Cerebellar cortex (tissue), 1 donor: ENCODE measurements at regions not wholly inside any gene's neighbourhood (a gene's known extent, or its start where the extent isn't known, plus 50 kb on each side); places are given as distances from the start of the nearest gene placed in this dataset.

Experiments
- DNase-seq: peaks from one replicate; pipeline ENCODE4 v3.0.0-alpha.2; 2015; ENCODE audit warnings: low spot score

DNA sequence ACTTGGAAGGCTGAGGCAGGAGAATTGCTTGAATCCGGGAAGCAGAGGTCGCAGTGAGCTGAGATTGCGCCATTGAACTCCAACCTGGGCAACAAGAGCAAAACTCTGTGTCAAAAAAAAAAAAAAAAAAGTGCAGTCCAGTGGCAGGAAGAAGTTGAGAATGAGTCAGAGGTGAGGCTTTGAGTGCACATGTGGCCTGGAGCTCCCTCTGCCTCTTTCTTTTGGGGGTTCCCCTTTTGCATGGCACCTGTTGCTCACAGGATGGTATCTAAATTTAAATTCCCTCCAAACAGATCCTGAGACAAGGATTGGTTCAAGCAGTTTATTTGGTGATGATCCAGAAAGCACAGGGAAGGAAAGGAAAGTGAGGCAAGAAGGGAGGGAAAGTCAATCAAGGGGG lies 151.4 kb upstream of the STX18 start:
- DNase-seq: no peak

DNA sequence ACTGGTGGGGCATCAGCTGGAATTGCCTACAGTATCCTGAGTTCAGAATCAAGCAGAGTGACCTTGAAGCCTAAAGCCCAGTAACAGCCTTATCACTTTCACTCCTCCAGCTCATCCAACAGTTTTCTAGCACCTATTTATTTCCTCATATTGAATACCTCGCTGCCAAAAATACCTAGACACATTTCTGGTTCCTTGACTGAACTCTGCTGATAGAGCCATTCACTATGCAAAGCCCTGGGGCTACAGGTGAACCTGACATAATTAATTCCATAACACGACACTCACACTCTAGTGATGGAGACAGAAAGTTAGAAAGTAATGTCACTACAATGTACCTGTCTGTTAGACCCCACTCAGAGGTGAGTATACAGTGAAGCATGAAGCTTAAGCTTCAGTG lies 149.0 kb upstream of the STX18 start:
- DNase-seq: no peak

DNA sequence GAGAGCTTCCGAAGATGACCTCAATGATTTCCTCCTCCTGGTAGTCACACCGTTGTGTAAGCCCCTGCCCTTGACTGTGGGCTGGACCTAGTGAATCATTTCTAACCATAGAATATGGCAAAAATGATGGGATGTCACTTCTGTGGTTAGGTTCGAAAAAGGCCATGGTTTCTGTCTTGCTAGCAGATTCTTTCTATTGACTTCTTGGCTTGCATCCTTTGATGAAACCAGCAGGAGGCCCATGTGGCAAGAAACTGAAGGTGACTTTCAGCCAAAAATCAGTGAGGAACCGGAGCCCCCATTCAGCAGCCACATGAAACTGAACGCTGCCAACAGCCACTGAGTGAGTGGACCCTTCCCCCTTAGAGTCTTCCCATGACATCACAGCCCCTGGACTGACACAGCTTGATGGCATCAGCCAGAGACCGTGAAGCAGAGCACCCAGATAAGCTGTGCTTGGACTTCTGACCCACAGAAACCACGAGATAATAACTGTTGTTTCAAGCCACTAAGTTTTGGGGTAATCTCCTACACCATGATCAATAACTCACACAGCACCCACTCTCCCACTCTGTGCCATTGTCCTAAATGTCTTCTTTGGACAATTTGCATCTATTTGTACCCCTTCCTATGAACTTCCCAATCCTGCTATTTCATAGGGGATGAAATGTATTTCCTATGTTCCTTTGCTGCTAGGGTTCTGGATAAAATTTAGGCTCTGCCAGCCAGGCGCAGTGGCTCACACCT lies 148.0 kb upstream of the STX18 start:
- DNase-seq: no peak

DNA sequence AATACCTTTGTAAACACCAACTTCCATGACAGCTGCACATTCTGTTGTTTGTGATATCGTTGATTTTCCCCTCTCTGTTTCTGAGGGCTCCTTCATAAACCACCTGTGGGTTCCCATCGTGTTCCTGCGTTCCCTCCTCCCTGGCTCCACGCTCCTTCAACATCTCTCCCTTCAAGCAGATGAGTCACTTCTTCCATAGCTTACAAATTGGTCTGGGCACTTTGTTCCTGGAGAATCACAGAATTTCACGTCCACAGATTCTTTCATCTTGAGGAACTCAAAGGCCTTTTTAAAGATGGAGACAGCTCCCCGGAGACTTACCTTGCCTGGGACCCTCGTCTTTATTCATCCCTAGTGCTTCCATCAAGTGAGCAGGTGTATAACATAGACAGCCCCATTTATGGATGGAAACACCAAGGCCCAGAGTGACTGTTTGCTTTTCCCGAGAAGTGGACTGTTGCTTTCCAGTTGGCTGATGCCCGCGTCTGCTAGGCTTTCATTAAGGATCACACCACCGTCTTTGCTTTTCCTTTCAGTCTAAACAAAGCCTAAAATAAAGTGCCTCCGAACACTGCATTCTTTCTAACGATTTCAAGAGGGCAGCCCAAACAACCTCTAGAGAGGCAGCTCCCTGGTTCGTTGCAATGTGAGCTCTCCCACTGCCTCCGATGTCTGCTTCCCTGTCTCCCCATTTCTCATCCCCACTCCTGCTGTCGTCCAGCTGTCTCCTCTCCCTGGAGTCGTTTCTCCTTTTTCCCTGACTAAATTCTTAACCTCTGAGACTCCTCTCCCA lies 146.3 kb upstream of the STX18 start:
- DNase-seq: no peak

DNA sequence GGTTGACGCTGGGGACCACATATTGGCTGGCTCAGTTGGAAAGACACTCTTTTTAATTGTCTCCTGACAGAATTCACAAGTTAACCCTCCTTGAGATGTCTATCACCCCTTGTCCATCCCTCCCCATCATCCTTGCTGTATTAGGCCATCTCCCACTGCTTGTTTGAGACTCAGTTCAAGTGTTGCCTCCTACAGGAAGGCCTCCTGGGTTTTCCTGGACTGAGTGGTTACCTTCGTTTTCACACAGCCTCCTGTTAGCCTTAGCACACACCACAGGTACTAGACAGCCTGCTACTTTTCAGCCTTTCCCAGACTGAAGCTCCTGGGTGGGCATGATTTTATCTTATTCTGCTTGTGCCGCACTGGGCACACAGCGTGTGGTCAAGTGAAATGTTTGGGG lies 145.3 kb upstream of the STX18 start:
- DNase-seq: no peak

DNA sequence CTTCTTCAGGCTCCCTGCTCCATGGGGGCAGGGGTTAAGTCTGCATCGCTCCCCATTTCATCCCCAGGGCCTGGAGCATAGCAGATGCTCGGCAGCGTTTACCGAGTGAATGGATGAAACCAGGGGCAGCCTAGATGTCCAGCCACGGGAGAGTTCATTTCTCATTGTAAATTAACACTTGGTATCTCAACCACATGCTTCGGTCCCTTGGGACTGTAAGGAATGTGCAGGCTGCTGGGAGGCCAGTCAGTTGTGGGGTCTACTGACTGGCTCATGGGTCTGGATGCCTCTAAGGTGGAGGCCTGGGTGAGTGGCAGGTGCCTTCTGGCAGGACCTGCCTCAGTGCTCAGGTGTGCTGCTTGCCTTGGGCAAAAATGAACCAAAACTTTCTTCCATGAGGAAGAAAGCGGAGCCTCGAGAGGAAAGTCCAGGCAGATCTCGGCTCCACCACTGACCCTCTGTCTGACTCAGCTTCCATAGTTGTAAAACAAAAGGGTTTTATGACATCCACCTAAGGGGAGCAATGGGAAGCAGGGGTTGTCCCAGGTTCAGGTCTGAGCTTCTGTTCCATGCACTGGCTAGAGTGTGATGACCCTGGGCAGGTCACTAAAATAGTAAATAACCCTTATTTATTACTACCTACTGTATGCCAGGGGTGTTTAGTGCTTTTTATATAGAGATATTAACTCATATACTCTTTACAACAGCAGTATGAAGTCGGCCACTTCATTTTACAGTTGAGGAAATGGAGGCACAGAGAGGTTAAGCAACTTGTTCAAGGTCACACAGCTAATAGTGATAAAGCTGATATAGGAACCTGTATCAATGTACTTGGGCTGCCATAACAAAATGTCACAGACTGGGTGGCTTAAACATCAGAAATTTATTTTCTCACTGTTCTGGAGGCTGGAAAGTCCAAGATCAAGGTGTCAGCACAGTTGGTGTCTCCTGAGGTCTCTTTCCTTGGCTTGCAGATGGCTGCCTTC lies 144.3 kb upstream of the STX18 start:
- DNase-seq: no peak

DNA sequence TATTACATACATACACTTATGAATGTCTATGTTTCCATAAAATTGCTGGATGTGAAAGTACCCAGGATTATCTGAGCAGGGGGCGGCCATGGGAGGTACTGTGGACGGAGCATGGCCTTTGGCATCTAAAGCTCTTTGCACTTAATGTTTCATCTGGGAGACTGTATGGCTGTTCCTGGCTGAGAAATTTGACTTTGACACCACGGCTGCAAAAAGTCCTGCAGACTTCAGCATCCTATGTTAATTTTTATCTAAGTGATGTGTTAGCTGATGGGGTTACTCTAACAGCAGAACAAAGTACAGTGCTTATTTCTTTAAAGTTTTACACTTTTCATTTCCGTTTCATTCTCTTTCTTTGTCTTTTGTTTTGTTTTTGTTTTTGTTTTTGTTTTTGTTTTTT lies 139.8 kb upstream of the STX18 start:
- no peak for DNase-seq

DNA sequence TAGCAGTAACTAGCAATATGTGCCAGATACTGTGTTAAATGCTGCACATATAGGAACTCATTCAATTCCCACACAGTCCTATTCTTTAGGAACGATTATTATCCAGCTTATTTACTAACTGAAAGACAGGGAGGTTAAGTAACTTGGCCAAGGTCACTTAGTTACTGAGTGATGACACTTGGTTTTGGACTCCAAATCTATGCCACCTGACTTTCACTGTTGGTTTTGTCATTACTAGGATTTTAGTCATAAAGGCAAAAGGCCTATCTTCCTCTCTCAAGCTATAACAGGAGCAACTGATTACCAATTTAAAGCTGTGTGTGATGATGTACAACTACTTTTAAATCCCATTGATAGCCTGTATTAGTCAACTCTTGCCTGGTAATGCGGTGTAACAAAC lies 138.9 kb upstream of the STX18 start:
- no peak for DNase-seq

DNA sequence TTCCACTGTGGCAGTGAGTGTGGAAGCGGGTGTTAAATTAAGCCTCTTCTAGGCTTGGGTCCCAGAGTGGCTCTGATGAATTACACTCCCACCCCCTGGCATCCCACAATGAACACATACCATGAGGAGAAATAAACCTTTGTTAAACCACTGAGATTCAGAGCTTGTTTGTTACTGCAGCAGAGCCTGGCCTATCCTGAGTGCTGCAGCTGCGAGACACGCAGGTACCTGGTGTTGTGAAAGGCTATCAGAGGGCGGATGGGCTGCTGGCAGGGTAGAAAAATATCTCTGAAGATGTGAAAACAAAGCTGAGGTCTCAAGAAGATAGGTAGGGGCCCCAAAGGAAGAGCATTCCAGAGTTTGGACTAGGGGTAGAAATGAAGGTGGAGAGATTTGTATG lies 138.4 kb upstream of the STX18 start:
- DNase-seq: no peak

DNA sequence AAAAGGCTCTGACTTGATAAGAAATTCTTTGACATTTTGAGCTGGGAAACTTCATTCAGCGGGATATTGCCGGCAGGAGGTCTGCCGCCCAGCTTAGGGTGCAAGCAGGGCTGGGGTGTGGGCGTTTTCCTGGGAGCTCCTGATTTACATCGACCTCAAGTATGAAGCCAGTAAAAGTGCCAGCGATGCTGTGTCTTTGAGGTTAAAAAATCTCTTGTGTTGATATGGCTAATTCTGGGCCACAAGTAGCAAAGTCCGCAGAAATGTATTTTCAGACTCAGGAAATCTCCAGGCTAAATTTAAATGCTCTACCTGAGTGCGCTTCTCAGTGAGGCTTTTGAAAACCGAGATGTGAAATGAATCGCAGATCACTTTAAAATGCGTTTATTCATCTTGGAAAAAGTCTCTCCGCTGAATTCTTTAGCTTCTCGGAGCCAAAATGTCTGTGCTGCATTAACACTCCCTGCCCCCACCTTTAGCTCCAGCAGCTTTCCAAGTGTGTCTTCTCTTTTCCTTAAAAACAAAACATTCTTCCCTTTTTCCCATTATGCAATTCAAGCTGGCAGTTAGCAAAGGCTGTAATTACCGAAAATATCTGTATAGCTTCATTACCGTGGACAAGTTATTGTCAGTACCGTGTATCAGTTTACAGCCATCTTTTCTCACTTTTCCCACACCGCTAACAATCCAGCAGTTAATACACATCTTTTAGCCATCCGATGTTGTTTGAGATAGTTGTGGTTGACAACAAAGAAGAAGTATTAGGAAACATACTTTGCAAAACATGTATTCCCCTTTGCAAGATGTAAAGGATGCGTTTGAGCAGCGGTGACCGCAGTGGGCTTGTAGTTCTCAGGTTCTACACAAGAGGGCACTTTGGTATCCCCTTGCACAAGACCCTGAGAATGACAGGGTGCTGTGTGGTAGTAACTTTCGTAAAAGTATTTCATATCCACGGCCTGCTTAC lies 136.0 kb upstream of the STX18 start:
- DNase-seq: peak; percentile 63

DNA sequence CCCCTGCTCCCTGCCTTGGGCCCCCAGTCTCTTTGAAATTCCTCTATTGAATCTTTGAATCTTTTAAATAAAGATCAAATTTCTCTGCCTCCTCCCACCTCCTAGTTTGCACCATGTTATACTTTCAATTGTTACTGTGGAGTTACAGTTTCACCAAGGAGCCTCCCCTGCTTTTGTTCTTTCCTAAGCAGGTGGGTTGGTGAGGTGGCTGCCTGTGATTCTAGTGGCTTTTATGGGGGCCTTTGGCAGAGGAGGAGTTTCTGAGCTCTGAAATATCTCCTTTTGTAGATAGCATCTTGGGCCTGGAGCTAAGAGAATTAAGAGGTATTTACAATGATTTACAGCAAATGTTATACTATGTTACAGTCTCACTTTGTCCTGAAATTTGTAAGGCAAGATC lies 133.8 kb upstream of the STX18 start:
- no peak for DNase-seq

DNA sequence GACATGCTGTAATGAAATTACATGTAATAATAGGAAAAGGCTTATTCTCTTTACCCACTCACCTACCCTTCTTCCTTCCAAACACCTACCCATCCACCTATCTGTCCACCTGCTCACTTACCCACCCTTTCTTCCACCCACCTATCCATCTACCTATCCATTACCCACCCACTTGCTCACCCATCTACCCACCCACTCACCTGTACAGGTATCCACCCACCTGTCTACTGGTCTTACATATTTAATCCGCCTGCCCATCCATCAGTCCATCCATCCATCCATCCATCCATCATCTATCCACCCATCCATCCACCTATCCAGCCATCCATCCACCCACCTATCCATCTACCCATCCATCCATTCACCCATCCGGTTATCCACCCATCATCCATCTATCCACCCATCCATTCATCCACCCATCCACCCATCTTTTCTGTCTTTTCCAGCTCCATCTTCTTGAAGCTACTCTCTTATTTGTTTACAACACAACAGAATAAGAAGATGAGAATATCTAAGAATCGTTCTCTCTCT lies 133.3 kb upstream of the STX18 start:
- DNase-seq: no peak

DNA sequence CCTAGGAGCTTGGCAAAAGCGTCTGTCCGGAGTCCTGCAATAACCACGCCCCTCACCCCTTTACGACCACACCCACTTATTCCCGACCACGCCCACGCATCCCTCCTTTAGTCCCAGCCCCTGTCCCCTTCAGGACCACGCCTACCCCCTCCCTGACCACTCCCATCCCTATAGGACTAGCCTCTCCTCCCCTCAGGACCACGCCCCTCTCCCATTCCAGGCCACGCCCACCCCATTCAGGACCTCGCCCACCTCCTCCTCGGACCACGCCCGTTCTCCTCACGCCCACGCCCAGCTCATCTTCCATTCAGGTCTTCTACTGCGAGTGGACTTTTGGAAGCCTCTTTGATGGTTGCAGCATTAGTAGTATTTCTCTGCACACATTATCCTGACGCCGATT lies 131.2 kb upstream of the STX18 start:
- DNase-seq: peak; percentile 90

DNA sequence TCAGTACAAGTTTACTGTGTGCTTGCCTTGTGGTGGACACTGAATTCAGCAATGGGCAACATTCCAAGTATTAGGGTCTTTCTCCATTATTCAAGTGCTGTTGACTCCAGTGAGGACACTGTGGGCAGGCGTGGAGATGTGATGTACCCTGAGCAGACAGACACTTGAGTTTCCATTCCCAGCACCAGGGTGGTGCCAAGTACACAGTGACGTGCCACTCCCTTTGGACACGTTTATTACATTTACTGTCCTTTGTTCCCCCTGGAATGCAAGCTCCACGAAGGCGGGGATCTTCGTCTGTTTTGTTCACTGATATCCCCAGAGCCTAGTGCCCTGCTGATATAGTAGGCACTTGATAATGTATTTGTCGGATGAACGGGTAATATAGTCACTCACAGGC lies 130.6 kb upstream of the STX18 start:
- DNase-seq: no peak

DNA sequence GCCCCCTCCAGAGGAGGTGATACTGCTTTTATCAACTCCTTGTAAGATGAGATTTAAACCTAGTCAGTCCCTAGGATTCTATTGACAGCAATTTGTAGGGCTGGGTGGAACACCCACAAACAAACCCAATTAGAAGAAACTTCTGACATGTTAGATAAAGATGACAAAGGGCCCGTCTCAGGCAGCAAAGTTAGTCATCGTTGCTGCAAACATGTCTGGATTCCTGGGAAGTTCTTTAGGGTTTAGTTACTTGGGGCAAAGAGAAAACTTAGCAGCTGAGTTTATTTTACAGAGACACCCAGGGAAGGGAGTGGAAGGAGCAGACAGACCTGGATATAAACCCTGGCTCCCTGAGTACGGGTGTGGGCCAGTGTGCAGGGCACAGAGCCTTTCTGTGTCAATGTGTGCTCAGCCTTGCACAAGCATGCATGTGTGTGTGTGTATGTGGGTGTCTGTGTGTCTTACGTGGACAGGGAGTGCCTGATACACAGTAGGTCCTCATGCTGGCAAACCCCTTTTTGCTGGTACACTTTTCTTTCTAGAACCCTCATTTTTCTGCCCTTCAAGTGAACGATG lies 130.0 kb upstream of the STX18 start:
- no peak for DNase-seq

DNA sequence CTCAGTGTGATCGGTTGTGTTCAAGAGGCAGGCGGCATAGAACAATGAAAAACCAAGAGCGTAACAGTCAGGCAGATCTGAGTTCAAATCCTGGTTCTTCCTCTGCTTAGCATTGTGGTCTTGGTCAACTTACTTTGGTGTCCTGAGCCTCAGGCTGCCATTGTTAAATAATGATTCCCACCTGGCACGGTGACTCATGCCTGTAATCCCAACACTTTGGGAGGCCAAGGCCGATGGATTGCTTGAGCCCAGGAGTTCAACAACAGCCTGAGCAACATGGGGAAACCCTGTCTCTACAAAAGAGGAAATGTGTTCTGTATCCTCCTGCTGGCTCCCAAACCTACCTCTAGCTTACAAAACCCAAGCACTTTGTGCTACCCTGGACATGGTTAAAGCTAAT lies 129.0 kb upstream of the STX18 start:
- DNase-seq: no peak

DNA sequence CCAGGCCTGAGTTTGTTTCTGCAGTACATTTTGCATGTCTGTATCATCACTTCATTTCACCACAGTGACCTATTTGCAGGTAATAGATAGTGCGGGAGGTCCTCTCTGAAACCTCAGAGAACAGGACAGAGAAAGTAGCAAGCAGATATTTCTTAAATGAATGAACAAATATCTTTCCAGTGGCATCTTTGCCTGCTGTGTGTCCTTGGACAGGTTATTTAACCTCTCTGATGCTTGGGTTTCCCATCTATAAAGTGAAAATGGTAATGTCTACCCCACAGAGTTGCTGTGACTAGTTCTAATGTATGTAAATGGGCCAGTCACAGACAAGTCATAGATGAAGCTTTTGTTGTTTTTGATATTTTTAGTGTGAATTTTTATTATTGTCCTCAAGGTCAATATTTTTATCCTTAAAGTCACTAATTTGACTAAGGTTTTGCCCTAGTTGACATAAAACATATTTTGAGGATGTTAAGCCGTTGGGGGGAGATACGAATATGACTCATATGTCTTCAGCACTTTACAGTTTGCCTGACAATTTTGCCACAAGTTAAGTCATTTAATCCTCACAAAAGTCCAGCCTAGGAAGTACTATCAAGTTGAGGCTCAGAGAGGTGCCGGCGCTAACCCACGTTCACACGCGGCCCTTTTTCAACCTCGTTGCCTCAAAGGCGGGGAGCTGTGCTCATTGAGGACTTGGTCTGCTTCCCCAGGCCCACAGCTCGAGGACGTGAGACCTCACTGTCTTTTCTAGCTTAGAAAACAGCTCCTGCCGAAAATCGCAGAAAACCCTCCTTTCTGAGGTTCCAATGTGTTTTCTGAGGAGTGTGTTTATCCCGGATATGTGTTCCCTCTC lies 126.7 kb upstream of the STX18 start:
- no peak for DNase-seq

DNA sequence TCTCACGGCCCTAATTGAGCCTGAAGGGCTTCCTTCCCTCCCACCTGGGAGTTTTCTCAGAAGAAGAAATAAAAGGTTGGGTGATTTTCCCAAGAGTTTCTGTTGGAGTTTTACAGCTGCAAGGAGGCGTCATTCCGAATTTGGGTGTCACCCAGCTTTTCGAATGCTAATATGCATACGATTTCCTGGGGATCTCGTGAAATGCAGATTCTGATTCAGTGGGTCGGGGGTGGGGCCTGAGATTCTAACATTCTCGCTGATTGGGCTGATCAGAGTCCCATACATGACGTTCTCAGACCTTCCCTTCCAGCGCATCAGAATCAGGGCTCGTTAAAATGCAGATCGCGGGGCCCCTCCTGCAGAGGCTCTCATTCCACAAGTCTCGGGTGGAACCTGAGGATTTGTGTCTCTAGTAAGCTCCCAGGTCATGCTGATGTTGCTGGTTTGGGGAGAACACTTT lies 125.8 kb upstream of the STX18 start:
- peak; percentile 92 for DNase-seq
